HT-29 (cell line): ENCODE measurements at regions not wholly inside any gene's neighbourhood (a gene's known extent, or its start where the extent isn't known, plus 50 kb on each side); places are given as distances from the start of the nearest gene placed in this dataset.
"Not testable (repeated sequence)": the region's sequence is repeated elsewhere in the genome, so short reads cannot be mapped to it uniquely, and the experiment has no call there.

Experiments used
- DNase-seq: peaks from one replicate; pipeline ENCODE4 v3.0.0-alpha.2; 2015; ENCODE audit warnings: low spot score

DNA sequence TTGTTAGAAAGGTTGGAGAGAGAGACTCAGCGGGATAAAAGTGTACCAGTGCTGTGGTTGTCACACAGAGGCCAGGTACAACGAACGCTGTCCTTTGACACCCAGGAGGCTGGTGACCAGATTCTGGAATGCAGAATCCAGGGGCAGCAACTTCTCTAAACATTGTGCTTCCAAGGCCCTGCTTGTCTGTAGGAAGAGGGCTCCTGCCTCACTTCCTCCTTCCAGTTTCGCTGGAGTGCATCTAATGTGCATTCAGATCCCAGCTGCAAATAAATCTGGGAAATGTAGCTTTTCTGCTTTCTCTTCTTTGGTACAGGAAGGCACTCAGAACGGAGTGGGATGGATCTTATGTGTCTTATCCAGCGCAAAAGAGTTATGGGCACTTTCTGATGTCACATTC is 171.8 kb upstream of the ATP5MC3 start:
- DNase-seq = no peak

DNA sequence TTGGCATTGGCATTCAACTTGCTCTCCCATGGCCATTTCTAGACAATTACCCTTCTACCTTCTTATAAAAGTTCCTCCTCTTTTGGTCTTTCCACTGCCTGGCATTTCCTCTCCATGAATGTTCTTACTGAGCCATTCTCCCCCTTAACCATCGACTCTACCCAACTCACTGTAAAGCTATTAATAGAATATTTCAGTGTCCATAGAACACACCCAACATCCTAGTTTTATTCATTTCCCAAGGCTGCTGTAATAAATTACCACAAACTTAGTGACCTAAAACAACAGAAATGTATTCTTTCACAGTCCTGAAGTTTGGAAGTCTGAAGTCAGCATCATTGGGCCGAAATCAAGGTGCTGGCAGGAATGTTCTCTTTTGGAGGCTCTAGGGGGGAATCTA is 170.0 kb upstream of the ATP5MC3 start:
- DNase-seq = no peak

DNA sequence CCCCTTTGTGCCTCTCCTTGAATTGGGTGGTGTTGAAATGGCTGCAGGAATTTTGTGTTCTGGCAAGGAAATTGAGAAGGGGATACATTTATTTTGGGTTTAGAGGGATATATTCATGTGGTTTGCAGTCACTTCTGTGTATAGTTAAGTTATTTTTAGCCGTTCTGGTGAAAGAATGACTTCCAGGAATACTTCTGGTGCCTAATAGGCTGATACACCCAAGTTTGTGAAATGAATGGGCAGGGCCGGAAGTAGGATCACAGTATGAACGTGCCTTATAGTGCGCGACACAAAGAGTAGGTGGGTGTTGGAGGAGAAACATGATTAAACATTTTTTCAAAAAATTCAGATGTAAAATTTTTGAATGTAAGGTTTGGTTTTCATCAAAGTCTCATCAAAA is 168.6 kb upstream of the ATP5MC3 start:
- no peak for DNase-seq

DNA sequence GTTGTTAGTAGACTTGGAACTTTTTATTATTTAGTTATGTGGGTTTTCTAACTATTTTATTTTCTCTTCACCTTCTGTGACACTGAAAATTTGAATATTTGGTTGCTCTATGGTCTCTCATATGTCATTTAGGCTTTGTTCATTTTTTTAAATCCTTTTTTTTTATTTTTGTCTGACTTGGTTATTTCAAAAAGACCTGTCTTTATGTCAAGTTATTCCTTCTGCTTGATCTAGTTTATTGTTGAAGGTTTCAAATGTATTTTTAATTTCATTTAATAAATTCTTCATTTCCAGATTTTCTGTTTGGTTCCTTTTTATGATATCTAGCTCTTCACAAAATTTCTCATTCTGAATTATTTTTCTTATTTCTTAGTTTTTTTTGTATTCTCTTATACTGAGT is 160.6 kb upstream of the ATP5MC3 start:
- DNase-seq = no peak

DNA sequence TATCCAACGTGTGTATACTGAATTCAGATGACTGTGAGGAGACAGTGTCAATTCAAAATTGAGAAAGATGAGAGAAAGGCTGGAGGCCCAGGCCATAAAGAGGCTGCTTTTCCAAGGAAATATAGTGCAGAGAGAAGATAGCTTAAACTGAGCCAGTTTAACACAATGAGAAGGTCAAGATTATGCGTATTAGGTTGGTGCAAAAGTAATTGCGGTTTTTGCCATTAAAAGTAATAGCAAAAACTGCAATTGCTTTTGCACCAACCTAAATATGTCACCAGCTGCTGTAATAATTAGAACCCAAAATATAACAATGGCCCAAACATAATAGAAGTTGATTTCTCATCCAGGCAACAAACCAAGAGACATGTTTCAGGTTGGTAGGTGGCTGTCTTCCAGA is 148.7 kb upstream of the ATP5MC3 start:
- DNase-seq = no peak

DNA sequence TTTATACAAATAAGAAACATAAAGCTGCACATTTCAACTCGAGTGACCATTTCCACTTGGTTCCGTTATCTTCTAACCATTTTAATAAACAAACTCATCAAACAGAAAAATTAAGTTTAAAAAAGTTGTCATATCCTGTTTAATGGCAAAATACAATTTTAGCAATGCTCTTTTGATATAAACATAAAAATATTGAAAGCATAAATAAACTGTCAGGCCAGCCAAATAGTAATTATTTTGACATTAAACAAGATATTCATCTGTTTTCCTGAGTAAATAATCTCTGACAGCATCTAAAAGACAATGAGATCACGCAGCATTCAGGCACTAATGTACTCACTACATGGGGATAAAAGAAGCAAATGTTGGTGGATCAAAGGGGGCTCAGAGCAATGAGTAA is 145.3 kb upstream of the ATP5MC3 start:
- DNase-seq = no peak

DNA sequence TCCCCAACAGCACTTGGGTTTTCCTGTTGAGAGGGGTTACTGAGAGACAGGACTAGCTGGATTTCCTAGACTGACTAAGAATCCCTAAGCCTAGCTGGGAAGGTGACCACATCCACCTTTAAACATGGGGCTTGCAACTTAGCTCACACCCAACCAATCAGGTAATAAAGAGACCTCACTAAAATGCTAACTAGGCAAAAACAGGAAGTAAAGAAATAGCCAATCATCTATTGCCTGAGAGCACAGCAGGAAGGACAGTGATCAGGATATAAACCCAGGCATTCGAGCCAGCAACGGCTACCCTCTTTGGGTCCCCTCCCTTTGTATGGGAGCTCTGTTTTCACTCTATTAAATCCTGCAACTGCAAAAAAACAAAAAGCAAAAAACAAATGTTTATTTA is 144.7 kb upstream of the ATP5MC3 start:
- not testable (repeated sequence) for DNase-seq

DNA sequence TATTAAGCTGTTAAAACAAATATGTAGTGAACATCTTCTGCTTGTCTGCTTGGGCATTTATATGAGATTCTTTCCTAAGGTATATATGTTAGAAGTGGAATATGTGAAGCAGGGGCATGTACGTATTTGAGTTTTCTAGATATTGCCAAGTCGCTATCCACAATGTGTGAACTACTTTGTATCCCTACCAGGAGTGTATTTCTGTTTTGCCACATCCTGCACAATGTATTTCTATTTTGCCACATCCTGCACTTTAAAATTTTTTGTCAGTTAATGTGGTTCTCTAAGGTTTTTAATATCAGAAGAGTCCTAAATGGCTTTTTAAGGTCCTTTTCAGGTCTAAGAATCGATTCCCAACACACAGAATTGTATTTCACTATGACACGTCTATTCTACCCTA is 141.7 kb upstream of the ATP5MC3 start:
- DNase-seq = no peak

DNA sequence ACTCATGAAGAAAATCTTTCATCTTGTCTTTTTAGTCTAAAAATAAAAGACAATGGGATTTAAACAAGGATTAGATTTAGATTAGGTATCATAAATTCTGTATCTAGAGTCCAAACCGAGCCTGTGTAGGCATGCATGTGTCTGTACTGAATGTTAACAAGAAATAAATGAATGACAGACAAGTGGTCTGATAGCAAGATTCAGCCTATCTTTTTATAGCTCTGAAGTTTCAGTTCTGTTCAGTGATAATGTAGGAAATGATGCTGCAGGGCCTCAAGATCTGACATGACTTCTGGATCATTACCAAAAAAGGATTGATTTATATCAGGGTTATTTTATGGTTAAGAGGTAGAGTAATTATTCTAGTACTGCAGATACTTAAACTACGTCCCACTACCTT is 137.0 kb upstream of the ATP5MC3 start:
- no peak for DNase-seq

DNA sequence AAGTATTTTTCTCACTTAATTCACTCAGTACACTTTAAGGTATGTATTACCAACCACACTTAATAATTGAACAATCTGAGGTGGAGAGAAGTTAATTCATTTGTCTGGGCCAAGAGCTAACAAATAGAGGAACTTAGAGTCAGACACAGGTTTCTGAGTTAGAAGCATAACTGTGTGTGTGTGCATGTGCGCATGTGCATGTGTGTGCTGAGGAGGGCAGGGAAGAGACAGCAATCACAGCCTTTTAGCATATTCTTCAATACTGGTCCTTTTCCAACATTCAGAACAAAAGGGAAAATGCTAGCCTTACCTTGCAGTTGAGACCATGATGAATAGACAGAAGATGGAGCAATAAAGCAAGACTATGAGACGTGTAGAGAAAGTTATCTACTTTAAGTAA is 136.2 kb upstream of the ATP5MC3 start:
- DNase-seq = no peak

DNA sequence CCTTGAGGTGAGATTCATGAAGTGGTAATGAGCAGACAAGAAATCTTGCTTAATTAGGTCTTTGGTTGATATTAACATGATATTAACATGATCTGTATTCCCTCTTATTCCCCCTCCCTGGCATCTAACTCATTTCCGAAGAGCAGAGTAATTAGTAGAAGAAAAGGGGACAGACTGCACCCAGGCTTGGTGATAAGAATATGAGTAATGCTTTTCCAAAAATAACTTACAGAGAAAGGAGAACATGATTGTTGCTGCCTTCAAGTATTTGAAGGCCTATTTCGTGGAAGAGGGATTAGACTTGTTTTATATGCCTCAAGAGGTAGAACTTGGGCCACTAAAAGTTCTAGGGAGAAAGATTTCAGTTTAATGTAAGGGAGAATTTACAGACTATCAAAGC is 130.6 kb upstream of the ATP5MC3 start:
- no peak for DNase-seq

DNA sequence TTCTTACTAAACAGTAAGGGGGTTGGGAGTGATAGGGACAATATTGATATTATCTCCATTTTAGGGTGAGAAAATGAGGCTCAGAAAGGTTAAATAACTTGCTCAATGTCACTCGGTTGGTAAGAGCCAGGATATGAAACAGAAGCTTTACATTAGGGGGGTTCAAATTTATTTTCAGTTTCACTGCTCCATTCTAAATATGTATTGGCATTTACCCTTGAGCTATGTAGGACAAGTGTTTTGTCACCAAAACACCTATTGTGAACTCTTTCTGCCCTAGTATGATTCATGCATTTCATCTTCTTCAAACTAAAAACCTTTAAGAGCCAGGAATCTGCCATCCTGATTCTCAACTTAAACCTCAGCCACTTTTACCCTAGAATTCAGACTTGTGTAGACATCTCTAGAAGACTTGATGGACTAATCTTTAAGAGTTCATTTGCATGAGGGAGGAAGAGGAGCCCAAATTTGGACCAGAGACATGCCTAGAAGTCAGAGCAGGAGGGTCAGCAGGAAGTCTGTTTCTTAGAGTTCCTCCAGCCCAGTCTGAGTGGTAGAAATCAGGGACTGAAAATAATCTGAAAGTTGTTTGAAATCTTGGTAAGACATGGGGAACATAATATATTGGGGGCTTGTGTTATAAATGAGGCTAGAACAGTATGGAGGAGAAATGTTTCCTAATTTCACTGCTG is 129.4 kb upstream of the ATP5MC3 start:
- DNase-seq = no peak

DNA sequence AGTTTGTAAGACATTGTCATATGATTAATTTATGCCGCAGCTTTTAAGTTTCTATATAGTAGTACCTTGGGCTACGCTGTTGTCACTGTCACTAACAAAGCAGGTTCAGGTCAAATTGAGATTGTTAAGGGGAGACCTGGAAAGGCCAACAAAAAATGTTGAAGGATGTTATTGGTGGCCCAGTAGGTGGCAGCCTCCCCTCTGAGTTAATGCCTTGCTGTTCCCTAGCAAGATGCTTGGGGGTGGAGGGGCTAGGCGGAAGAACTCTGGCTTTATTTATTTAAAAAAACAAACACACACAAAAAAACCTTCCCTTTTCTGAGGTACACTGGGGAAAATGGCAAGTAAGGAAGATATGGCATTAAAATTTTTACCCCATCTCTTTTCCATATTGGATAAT is 128.3 kb upstream of the ATP5MC3 start:
- peak; percentile 66 for DNase-seq

DNA sequence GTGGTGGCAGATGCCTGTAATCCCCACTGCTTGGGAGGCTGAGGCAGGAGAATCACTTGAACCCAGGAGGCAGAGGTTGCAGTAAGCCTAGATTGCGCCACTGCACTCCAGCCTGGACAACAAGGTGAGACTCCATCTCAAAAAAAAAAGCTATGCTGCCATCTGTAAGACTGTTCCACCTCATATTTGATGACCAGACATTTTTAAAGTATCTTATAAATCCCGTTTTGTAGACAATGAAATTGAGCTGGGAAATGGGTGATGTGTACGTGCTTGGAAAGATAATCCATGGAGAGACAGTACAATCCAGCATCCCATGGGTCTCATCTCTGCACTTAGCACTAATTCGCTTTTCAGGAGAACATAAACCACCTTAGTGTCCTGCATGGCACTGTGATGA is 126.5 kb upstream of the ATP5MC3 start:
- no peak for DNase-seq

DNA sequence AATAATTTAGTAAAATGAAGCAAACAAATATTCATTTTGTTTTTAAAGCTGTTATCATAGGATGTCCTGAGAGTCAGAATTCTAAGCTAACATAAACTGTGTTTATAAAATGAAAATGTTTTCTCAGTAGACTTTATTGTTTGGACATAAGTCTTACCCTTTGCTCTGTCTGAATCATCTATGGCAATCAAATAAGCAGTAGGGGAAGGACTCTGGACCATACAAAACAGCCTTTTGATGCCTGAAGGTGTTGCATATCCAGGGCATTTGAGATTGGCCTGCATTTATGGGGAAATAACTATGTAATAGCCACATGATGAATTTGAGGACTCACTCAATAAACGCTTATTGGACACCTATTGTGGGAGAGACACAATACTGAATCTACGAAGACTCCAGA is 123.0 kb upstream of the ATP5MC3 start:
- DNase-seq = no peak

DNA sequence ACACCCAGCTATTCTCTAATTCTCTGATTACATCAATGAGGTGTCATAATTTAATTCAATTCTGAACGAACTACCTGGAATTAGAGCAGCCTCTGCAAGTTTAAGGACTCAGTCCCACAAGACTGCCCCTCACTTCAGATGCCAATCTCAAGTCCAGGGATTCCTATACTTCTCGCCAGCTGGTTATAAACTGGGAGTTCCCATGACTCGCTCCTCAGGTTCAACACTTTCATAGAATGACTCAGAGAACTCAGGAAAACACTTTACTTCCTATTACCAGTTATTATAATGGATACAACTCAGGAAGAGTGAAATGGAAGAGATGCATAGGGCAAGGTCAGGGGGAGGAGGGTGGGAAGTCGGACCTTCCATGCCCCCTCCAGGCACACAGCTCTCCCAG is 112.3 kb upstream of the ATP5MC3 start:
- DNase-seq = no peak

DNA sequence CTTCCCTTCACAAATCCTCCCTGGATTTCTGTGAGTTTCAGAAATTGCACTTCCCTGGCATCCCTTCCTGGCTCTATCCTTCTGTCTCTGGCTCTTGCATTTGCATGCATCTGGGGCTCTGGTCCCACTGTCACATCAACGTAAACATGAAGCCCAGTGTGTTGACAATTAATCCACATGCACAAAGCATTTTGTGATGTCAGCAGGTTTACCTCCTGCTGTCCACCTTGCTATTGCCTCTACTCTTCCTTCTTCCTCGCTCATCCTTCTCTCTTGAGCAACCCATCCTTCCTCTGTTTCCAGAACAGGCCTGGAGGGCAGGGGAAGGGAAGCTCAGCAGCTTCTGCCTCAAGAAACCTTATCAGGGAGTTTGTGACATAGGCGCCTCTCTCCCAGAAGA is 111.7 kb upstream of the ATP5MC3 start:
- no peak for DNase-seq

DNA sequence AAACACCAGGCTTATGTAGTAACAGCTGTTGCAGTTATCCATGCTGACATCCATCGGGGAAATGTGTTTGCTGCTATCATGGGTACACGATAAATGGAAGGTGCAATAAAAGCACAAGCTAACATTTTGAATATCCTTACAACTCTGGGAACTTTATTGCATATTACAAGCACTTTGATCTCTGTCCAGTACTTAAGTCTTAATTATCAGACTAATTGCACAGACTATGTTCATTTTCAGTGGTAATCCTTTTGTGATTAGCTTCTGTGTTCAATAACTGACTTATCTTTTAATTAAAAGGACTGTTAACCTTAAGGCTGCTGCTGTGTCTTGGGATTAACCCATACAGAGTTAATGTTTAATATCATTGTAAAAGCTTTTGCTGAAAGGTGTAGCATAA is 101.4 kb upstream of the ATP5MC3 start:
- DNase-seq = no peak

DNA sequence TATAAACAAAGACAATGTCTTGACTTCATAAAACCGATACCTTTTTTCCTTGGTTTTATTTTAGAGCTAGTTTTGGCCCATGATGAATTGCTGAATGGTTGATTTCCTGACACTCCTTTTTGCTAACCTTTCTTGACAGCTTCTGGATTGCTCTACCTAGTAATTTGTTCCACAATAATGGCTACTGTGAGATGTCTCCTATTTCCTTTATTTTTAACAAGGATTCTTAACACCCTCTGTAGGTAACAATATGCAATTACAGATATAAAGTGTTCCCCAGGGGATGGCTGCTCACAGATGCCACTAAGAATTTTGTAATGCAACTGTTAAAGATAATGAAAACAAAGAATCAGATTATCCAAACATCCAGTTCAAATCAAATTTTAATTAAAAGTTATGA is 100.8 kb upstream of the ATP5MC3 start:
- peak; percentile 49 for DNase-seq

DNA sequence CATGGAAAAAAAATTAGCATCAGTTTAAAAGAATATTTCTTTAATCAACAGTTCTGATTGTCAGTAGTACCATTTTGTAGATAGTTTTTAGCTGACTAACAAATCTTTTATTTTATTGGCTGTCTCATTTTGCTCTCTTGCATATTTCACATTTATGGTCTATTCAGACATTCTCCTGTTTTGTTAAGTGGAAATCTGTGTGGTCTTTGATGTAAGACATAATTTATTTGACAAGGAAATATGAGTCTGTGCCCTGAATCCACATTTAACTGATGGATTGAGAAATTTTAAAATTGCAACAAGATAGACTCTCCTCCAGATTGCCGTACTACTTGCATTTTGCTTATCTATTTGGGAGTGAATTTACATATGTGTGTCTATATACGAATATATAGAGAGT is 96.3 kb upstream of the ATP5MC3 start:
- DNase-seq = no peak

DNA sequence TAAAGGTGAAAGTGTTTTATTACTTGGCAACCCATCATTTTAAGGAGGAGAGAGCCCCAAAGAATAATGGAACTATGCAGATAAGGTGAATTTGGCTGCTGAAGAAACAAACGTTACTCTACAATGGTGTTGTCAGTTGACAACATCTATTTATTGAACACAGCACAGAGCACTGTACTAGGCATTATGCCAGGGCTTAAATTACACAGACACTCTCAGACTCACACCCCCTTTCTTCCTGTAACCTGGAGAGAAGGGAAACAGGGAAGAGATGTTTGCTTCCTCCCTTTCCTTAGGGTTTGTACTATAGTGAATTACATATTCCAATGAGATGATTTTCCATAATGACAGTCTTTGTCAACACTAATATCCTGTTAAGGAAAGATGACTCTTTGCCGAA is 94.0 kb upstream of the ATP5MC3 start:
- no peak for DNase-seq

DNA sequence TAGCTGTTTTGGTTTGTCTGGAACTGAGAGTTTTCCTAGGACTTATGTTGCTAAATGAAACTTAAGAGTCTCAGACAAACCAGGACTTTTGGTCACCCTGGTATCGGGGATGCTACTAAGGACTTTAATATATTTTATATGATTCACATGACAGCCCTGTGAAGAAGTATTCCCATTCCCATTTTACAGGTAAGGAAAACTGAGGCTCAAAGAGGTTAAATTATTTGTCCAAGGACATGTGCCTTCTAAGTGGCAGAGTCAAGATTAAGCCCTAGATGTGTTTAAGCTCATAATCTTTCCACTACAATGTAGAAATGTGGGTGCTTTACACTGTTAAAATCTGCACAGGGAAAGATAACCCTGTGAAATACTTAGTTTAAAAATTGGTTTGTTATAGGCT is 77.7 kb upstream of the ATP5MC3 start:
- DNase-seq = no peak

DNA sequence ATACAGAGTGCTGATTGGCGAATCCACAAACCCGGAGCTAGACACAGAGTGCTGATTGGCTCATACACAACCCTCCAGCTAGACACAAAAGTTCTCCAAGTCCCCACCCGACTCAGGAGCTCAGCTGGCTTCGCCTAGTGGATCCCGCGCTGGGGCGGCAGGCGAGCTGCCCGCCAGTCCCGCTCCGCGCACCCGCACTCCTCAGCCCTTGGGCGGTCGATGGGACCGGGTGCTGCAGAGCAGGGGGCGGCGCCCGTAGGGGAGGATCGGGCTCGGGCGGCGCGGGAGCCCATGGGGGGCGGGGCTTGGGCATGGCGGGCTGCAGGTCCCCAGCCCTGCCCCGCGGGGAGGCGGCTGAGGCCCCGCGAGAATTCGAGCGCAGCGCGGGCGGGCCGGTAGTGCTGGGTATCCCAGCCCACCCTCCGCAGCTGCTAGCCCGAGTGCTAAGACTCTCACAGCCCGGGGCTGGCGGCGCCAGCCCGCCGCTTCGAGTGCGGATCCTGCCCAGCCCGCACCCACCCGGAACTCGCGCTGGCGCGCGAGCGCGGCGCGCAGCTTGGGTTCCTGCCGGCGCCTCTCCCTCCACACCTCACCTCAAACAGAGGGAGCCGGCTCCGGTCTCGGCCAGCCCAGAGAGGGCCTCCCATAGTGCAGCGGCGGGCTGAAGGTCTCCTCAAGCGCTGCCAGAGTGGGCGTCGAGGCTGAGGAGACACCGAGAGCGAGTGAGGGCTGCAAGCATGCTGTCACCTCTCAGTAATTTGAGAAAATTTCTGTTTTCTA is 75.5 kb upstream of the ATP5MC3 start:
- DNase-seq = no peak

DNA sequence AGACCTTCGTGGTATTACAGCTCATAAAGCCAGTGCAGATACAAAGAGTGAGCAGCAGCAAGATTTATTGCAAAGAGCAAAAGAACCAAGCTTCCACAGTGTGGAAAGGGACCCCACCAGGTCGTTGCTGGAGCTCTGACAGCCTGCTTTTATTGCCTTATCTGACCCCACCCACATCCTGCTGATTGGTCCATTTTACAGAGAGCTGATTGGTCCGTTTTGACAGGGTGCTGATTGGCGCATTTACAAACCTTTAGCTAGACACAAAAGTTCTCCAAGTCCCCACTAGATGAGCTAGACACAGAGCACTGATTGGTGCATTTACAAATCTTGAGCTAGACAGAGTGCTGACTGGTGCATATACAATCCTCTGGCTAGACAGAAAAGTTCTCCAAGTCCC is 74.9 kb upstream of the ATP5MC3 start:
- not testable (repeated sequence) for DNase-seq
